ENCODE measurements at regions not wholly inside any gene's neighbourhood (a gene's known extent, or its start where the extent isn't known, plus 50 kb on each side); places are given as distances from the start of the nearest gene placed in this dataset.

DNA sequence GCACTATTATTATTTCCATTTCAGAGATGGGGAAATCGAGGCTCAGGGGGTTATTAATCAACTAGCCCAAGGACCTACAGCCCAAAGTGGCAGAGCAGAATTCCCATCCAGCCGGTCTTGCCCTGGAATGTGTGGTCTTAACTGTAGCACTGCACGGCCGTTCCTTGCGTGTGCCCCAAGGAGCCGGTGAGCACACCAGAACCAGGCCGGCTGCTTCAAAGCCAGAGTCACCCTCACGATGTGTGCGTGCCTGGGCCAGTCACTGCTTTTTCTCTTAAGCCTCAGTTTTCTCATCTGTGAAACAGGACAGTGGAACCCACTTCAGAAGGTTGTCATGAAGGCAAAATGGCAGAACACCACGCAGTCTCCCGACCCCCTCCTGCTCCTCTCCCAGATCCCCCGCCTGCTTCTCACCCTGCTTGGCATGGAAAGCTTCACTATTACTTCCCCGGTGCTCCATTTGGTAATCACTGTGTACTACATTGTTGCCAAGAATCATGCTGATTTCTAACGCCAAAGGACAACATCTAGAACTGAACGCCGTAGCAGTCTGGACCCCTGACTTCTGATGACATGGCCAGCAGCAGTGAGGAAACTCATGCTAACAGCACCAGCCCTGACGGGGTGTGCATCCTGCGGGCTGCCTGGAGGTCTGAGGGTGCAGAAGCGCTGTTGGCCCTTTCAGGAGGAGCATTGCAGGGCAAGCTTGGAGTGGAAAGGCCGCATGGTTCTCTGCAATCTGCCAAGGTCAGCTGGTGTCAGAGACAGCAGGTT is 106.8 kb upstream of the B3GAT1 start:
- Histone ChIP-seq H2AFZ (ENCODE audit: low read length) (no peak overlapping the region), H3K4me2 (ENCODE audit: low read length) (no peak overlapping the region), H3K27ac (ENCODE audit: low read depth, low read length, poor library complexity, severe bottlenecking) (no peak overlapping the region), H3K79me2 (ENCODE audit: insufficient read depth, low read length) (no peaks in the 10 kb centered on the region), H3K36me3 (ENCODE audit: insufficient read depth, low read length) (no peaks in the 10 kb centered on the region), H3K9me3 (ENCODE audit: low read length) (no peaks in the 10 kb centered on the region), H3K9me2 (ENCODE audit: low read depth, low read length) (no peaks in the 10 kb centered on the region), H3K4me1 (ENCODE audit: insufficient read depth, low read length, severe bottlenecking) (no peaks in the 10 kb centered on the region), H3K27me3 (ENCODE audit: insufficient read depth, low read length) (no peaks in the 10 kb centered on the region), H4K20me1 (ENCODE audit: insufficient read depth, low read length) (no peaks in the 10 kb centered on the region), H3K4me3 (ENCODE audit: low read depth, low read length, poor library complexity, severe bottlenecking) (no peak overlapping the region), H3K9ac (ENCODE audit: low read length) (no peak overlapping the region), H3F3A (ENCODE audit: insufficient read depth, low read length) (no peaks in the 10 kb centered on the region)
- no peak for TF ChIP-seq EZH2 (IDR thresholded peaks at IDR 0.05; ENCODE audit: borderline replicate concordance, low read length)
- TF ChIP-seq, protein P1, sequence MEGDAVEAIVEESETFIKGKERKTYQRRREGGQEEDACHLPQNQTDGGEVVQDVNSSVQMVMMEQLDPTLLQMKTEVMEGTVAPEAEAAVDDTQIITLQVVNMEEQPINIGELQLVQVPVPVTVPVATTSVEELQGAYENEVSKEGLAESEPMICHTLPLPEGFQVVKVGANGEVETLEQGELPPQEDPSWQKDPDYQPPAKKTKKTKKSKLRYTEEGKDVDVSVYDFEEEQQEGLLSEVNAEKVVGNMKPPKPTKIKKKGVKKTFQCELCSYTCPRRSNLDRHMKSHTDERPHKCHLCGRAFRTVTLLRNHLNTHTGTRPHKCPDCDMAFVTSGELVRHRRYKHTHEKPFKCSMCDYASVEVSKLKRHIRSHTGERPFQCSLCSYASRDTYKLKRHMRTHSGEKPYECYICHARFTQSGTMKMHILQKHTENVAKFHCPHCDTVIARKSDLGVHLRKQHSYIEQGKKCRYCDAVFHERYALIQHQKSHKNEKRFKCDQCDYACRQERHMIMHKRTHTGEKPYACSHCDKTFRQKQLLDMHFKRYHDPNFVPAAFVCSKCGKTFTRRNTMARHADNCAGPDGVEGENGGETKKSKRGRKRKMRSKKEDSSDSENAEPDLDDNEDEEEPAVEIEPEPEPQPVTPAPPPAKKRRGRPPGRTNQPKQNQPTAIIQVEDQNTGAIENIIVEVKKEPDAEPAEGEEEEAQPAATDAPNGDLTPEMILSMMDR (IDR thresholded peaks at IDR 0.05; ENCODE audit: low read length) = no peak

DNA sequence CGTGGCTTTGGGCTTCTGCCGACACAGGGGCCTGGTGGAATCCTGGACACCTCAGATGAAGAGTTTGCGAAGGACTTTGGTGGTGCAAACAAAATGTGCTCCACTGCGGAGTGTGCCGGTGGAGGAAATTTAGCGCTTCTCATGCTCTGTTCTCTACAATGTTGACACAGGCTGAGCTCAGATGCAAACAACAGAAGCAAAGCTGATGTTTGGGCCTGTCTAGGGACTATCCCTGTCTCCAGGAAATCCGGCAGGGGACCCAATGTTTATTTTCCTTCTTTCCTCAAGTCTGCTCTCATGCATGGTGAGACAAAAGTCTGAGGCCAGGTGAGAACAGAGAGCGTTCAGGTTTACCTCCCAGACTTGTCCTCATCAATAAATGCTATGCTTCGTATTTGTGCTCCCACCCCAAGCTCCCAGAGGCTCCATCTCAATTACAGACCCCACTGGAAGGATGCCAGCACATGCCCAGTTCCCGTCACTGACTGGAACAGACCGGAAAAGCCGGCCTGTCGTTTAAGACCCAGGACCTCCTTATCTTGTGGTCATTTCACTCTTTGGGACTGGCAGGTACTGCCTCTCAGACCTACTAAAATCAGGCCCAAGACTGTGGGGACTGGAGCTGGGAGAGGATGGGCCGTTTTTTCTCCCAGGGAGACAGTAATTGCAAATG is 105.7 kb upstream of the B3GAT1 start:
- H3K9me2 ChIP-seq (ENCODE audit: low read depth, low read length) = no peaks in the 10 kb centered on the region
- no peaks in the 10 kb centered on the region for H3K9me3 ChIP-seq (ENCODE audit: low read length)

DNA sequence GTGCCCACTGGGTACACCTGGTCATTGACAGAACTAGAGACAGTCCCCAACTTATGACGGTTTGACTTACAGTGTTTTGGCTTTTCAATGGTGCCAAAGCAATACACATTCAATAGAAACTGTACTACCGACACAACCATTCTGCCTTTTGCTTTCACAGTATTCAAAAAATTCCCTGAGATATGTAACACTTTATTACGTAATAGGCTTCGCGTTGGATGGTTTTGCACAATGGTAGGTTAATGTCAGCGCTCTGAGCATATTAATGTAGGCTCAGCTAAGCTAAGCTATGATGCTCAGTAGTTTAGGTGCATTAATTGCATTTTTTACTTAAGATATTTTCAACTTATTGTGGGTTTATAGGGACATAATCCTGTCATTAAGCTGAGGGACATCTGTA is 105.1 kb upstream of the B3GAT1 start:
- no peaks in the 10 kb centered on the region for H3F3A ChIP-seq (ENCODE audit: insufficient read depth, low read length)
- no peaks in the 10 kb centered on the region for H3K4me1 ChIP-seq (ENCODE audit: insufficient read depth, low read length, severe bottlenecking)
- H3K79me2 ChIP-seq (ENCODE audit: insufficient read depth, low read length) = no peaks in the 10 kb centered on the region
- no peak overlapping the region for H3K9ac ChIP-seq (ENCODE audit: low read length)
- H3K4me2 ChIP-seq (ENCODE audit: low read length) = no peak overlapping the region
- no peaks in the 10 kb centered on the region for H3K36me3 ChIP-seq (ENCODE audit: insufficient read depth, low read length)
- no peaks in the 10 kb centered on the region for H3K9me2 ChIP-seq (ENCODE audit: low read depth, low read length)
- no peak for TF ChIP-seq EZH2 (IDR thresholded peaks at IDR 0.05; ENCODE audit: borderline replicate concordance, low read length)
- TF ChIP-seq, protein P1 (IDR thresholded peaks at IDR 0.05; ENCODE audit: low read length) = no peak
- no peak overlapping the region for H3K4me3 ChIP-seq (ENCODE audit: low read depth, low read length, poor library complexity, severe bottlenecking)
- H3K27ac ChIP-seq (ENCODE audit: low read depth, low read length, poor library complexity, severe bottlenecking) = no peak overlapping the region
- H4K20me1 ChIP-seq (ENCODE audit: insufficient read depth, low read length) = no peaks in the 10 kb centered on the region
- no peaks in the 10 kb centered on the region for H3K9me3 ChIP-seq (ENCODE audit: low read length)
- H3K27me3 ChIP-seq (ENCODE audit: insufficient read depth, low read length) = no peaks in the 10 kb centered on the region
- H2AFZ ChIP-seq (ENCODE audit: low read length) = no peak overlapping the region

More for the DNA sequence above, 105.7 kb upstream of the B3GAT1 start:
- no peaks in the 10 kb centered on the region for H3K79me2 ChIP-seq (ENCODE audit: insufficient read depth, low read length)
- H3K36me3 ChIP-seq (ENCODE audit: insufficient read depth, low read length) = no peaks in the 10 kb centered on the region
- H3K27me3 ChIP-seq (ENCODE audit: insufficient read depth, low read length) = no peaks in the 10 kb centered on the region
- H2AFZ ChIP-seq (ENCODE audit: low read length) = no peak overlapping the region
- no peak overlapping the region for H3K27ac ChIP-seq (ENCODE audit: low read depth, low read length, poor library complexity, severe bottlenecking)
- H3K4me1 ChIP-seq (ENCODE audit: insufficient read depth, low read length, severe bottlenecking) = no peaks in the 10 kb centered on the region
- H3K4me2 ChIP-seq (ENCODE audit: low read length) = no peak overlapping the region
- H3K4me3 ChIP-seq (ENCODE audit: low read depth, low read length, poor library complexity, severe bottlenecking) = no peak overlapping the region
- H4K20me1 ChIP-seq (ENCODE audit: insufficient read depth, low read length) = no peaks in the 10 kb centered on the region
- TF ChIP-seq EZH2 (IDR thresholded peaks at IDR 0.05; ENCODE audit: borderline replicate concordance, low read length) = no peak
- TF ChIP-seq, protein P1 (IDR thresholded peaks at IDR 0.05; ENCODE audit: low read length) = no peak
- no peak overlapping the region for H3K9ac ChIP-seq (ENCODE audit: low read length)
- no peaks in the 10 kb centered on the region for H3F3A ChIP-seq (ENCODE audit: insufficient read depth, low read length)

All from OCI-LY1 (cell line).